Caco-2 (cell line): ENCODE measurements at regions not wholly inside any gene's neighbourhood (a gene's known extent, or its start where the extent isn't known, plus 50 kb on each side); places are given as distances from the start of the nearest gene placed in this dataset.

Source experiments
- BruUV-seq: library from RNA; stranded (reverse); fragments of 400-500 nt; replicated peaks from 2 replicates; lab custom pipeline; 2021; lab: Mats Ljungman, UMichigan
- CTCF ChIA-PET: fragments of 300-600 bp; sonication (Branson Sonifier 250); formaldehyde crosslinking; loops from one replicate; lab custom pipeline; 2022; ENCODE audit warnings: antibody characterized with exemption; lab: Charles Lee
- POLR2A ChIA-PET: fragments of 300-600 bp; sonication (Branson Sonifier 250); formaldehyde crosslinking; loops from one replicate; lab custom pipeline; 2022; ENCODE audit warnings: antibody characterized with exemption; lab: Charles Lee
- DNase-seq, 2 experiments: peaks; one replicate each; pipeline versions ENCODE4 v3.0.0 to v3.0.0-alpha.2; 2020 to 2022
- H3K27me3 ChIP-seq: replicated peaks from 2 replicates; pipeline ENCODE4 v1.6.0; 2011; ENCODE audit warnings: low read length; ENCODE audit not compliant: control insufficient read depth, insufficient read depth
- H3K36me3 ChIP-seq: 2 replicates; pipeline ENCODE4 v1.5.1; 2011; ENCODE audit warnings: low read length; ENCODE audit not compliant: control insufficient read depth, insufficient read depth
- H3K4me1 ChIP-seq: fragments of 250-450 bp; sonication (Bioruptor Pico); 2 replicates; pipeline ENCODE4 v1.5.1; 2020; ENCODE audit warnings: mild to moderate bottlenecking
- H3K4me3 ChIP-seq: 2 replicates; pipeline ENCODE4 v1.5.1; 2011; ENCODE audit warnings: low read depth, mild to moderate bottlenecking, control low read depth, low read length
- H3K9me3 ChIP-seq: fragments of 250-450 bp; sonication (Bioruptor Pico); 2 replicates; pipeline ENCODE4 v1.5.1; 2020; ENCODE audit warnings: mild to moderate bottlenecking, moderate library complexity
- H3K27ac Mint-ChIP-seq: one replicate; pipeline ENCODE4 v1.8.0; 2022; ENCODE audit warnings: mixed read lengths; ENCODE audit not compliant: unreplicated experiment
- H3K27me3 Mint-ChIP-seq: one replicate; pipeline ENCODE4 v1.8.0; 2022; ENCODE audit warnings: mixed read lengths; ENCODE audit not compliant: insufficient read depth, unreplicated experiment
- H3K36me3 Mint-ChIP-seq: one replicate; pipeline ENCODE4 v1.8.0; 2022; ENCODE audit warnings: mild to moderate bottlenecking, mixed read lengths; ENCODE audit not compliant: insufficient read depth, unreplicated experiment
- H3K4me1 Mint-ChIP-seq: one replicate; pipeline ENCODE4 v1.8.0; 2022; ENCODE audit warnings: low read depth, mixed read lengths; ENCODE audit not compliant: unreplicated experiment
- H3K4me3 Mint-ChIP-seq: one replicate; pipeline ENCODE4 v1.8.0; 2022; ENCODE audit warnings: mild to moderate bottlenecking, moderate library complexity, mixed read lengths; ENCODE audit not compliant: unreplicated experiment
- H3K9me3 Mint-ChIP-seq: one replicate; pipeline ENCODE4 v1.8.0; 2022; ENCODE audit warnings: mixed read lengths; ENCODE audit not compliant: unreplicated experiment
- intact Hi-C: fragments of 100-400 bp; cut with micrococcal nuclease; formaldehyde crosslinking; loops from one replicate; pipeline ENCODE4 v1.10.0; 2022; ENCODE audit not compliant: unreplicated experiment
- TF ChIP-seq, protein P1 (sequence below), 2 experiments: fragments of 200-600 bp in 1 of 2; IDR thresholded peaks; 1 replicate in 1 of 2; 2 replicates in 1 of 2; pipeline versions ENCODE4 v1.5.1 to v1.8.0; 2011 to 2022; ENCODE audit warnings: antibody characterized with exemption in 1 of 2, control low read depth in 1 of 2, inconsistent platforms in 1 of 2, low read depth in 1 of 2, low read length in 1 of 2, mild to moderate bottlenecking in 1 of 2, moderate library complexity in 1 of 2; ENCODE audit not compliant: insufficient read depth in 1 of 2, severe bottlenecking in 1 of 2, unreplicated experiment in 1 of 2

DNA sequence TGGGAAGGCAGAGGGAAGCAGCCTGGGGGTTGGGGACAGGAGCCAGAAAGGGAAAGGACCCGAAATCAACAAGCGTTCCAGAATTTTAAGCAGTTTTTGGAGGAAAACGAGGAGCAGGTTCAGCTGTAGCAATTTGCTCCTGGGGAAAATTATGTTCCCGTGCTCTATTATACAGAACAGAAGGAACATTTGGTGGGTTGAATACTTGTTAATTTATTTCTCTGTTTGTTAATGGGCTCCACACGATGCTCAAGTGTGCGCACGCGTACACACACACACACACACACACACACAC lies 149.2 kb upstream of the LINGO1 start:
- Histone ChIP-seq H3K27me3 (no peaks in the 10 kb centered on the region), H3K4me3 (no peak overlapping the region), H3K9me3 (no peaks in the 10 kb centered on the region), H3K36me3 (no peaks in the 10 kb centered on the region), H3K4me1 (no peaks in the 10 kb centered on the region)
- Mint-ChIP-seq H3K36me3 (peaks cover 5% of the 10 kb centered on the region), H3K4me1 (no peaks in the 10 kb centered on the region), H3K9me3 (peaks cover 19% of the 10 kb centered on the region), H3K27ac (no peak overlapping the region), H3K27me3 (peaks cover 18% of the 10 kb centered on the region), H3K4me3 (no peak overlapping the region)
- intact Hi-C loops = no loop called here
- CTCF ChIA-PET = no interaction called here
- POLR2A ChIA-PET = no interaction called here
- TF ChIP-seq, protein P1, sequence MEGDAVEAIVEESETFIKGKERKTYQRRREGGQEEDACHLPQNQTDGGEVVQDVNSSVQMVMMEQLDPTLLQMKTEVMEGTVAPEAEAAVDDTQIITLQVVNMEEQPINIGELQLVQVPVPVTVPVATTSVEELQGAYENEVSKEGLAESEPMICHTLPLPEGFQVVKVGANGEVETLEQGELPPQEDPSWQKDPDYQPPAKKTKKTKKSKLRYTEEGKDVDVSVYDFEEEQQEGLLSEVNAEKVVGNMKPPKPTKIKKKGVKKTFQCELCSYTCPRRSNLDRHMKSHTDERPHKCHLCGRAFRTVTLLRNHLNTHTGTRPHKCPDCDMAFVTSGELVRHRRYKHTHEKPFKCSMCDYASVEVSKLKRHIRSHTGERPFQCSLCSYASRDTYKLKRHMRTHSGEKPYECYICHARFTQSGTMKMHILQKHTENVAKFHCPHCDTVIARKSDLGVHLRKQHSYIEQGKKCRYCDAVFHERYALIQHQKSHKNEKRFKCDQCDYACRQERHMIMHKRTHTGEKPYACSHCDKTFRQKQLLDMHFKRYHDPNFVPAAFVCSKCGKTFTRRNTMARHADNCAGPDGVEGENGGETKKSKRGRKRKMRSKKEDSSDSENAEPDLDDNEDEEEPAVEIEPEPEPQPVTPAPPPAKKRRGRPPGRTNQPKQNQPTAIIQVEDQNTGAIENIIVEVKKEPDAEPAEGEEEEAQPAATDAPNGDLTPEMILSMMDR (IDR thresholded peaks at IDR 0.05; ENCODE audit: insufficient read depth in 1 of 2, low read depth in 1 of 2, low read length in 1 of 2, severe bottlenecking in 1 of 2, unreplicated experiment in 1 of 2) = no peak
- no peak for DNase-seq
- no TSS peak for BruUV-seq

DNA sequence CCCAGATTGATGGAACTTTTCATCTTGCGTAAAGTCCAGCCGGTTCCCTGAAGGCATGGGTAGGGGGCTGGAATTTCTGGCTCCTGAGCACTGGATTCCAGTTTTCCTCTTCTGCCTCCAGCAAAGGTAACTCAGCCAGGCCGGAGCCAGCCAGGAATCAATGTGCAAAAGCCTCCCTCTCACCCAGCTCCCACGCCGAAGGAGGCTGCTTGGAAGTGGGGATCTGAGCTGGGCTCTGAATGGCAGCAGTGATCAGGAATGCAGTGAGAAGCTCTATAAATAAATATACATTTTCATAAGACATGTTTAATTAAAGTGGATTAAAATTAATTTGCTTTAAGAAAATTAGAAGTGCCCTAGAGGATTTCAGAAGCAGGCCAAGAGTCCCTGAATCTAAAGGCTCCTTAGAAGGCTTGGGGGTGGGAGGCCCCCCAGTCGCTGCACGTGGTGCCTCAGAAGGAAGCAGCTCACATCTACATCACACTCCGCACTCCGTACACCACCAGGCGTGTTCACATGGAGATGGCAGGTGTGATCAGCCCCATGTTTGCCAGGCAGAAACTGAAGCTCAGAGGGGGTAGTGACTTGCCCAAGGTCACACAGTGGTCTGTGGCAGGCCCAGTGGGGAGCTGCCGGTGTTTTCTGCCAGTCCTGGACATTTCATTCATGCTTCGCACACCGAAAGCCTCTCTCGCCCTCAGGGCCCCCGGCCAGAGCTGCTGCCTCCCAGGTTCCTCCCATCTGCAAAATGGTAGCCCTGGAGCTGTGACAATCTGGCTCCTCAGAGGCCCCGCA lies 148.6 kb upstream of the LINGO1 start:
- no TSS peak for BruUV-seq
- POLR2A ChIA-PET = no interaction called here
- Mint-ChIP-seq H3K36me3 (peaks cover 5% of the 10 kb centered on the region), H3K27me3 (peaks cover 18% of the 10 kb centered on the region), H3K4me1 (no peaks in the 10 kb centered on the region), H3K9me3 (peaks cover 19% of the 10 kb centered on the region), H3K27ac (no peak overlapping the region), H3K4me3 (no peak overlapping the region)
- no peak for DNase-seq
- Histone ChIP-seq H3K4me3 (no peak overlapping the region), H3K27me3 (no peaks in the 10 kb centered on the region), H3K36me3 (no peaks in the 10 kb centered on the region), H3K9me3 (no peaks in the 10 kb centered on the region), H3K4me1 (no peaks in the 10 kb centered on the region)
- CTCF ChIA-PET = no interaction called here
- intact Hi-C loops = no loop called here
- TF ChIP-seq, protein P1 (IDR thresholded peaks at IDR 0.05; ENCODE audit: insufficient read depth in 1 of 2, low read depth in 1 of 2, low read length in 1 of 2, severe bottlenecking in 1 of 2, unreplicated experiment in 1 of 2) = no peak

DNA sequence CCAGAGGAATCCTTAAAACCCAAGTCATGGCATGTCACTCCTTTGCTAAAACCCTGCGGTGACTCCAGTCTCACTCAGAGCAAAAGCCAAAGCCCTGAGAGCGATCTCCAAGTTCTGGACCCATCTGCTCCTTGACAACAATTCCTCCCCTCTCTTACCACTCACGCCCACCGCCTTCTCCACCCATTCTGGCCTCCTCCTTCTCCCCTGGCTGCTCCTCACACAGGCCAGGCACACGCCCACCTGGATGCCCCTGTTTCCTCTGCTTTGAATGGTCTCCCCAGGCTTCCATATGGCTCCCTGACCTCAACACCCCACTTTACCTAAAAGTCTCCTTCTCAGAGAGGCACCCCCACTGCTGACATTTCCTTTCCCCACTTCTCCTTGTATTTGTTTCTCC lies 146.1 kb upstream of the LINGO1 start:
- no peaks in the 10 kb centered on the region for H3K36me3 ChIP-seq
- POLR2A ChIA-PET = no interaction called here
- BruUV-seq = no TSS peak
- Mint-ChIP-seq H3K27me3 (peaks cover 14% of the 10 kb centered on the region), H3K4me1 (no peaks in the 10 kb centered on the region), H3K4me3 (no peak overlapping the region), H3K27ac (no peak overlapping the region), H3K9me3 (peaks cover 19% of the 10 kb centered on the region), H3K36me3 (no peaks in the 10 kb centered on the region)
- TF ChIP-seq, protein P1 (IDR thresholded peaks at IDR 0.05; ENCODE audit: insufficient read depth in 1 of 2, low read depth in 1 of 2, low read length in 1 of 2, severe bottlenecking in 1 of 2, unreplicated experiment in 1 of 2) = no peak
- no peak for DNase-seq
- intact Hi-C loops = no loop called here
- H3K4me3 ChIP-seq = no peak overlapping the region
- no peaks in the 10 kb centered on the region for H3K9me3 ChIP-seq
- no peaks in the 10 kb centered on the region for H3K4me1 ChIP-seq
- CTCF ChIA-PET = interaction anchor here (1.6 kb wide), 1 partner anchor 145 kb away, joined by 4 read pairs; no protein-coding TSS in a partner anchor
- no peaks in the 10 kb centered on the region; the same call in 1 of the 2 replicates for H3K27me3 ChIP-seq
